T-helper 17 cell (primary cell): ENCODE measurements at regions not wholly inside any gene's neighbourhood (a gene's known extent, or its start where the extent isn't known, plus 50 kb on each side); places are given as distances from the start of the nearest gene placed in this dataset.

Experiments used
- ATAC-seq: fragments of 150-1000 bp; cut with Tn5 transposase; 2 replicates; pipeline ENCODE4 v1.10.0; 2021; ENCODE audit warnings: mild to moderate bottlenecking, moderate library complexity
- DNase-seq, 3 donors: peaks; one replicate each; pipeline versions ENCODE4 v3.0.0 to v3.0.0-alpha.2; 2020 to 2021
- H3K9me3 ChIP-seq: one replicate; pipeline ENCODE4 v1.7.0; 2013; ENCODE audit warnings: low read length, mild to moderate bottlenecking; ENCODE audit not compliant: control insufficient read depth, poor library complexity, severe bottlenecking
- H3K27ac Mint-ChIP-seq: one replicate; pipeline ENCODE4 v1.8.0; 2022; ENCODE audit warnings: mild to moderate bottlenecking, moderate library complexity, mixed read lengths
- H3K27me3 Mint-ChIP-seq: one replicate; pipeline ENCODE4 v1.8.0; 2022; ENCODE audit warnings: mixed read lengths
- H3K36me3 Mint-ChIP-seq: one replicate; pipeline ENCODE4 v1.8.0; 2022; ENCODE audit warnings: low read depth, mixed read lengths
- H3K4me1 Mint-ChIP-seq: one replicate; pipeline ENCODE4 v1.8.0; 2022; ENCODE audit warnings: mild to moderate bottlenecking, mixed read lengths
- H3K4me3 Mint-ChIP-seq: one replicate; pipeline ENCODE4 v1.8.0; 2022; ENCODE audit warnings: mild to moderate bottlenecking, moderate library complexity, mixed read lengths

- no peaks in the 10 kb centered on the region for H3K36me3 Mint-ChIP-seq
- no peak for DNase-seq
- no peak overlapping the region for H3K27ac Mint-ChIP-seq
- H3K27me3 Mint-ChIP-seq = peaks cover 4% of the 10 kb centered on the region
- H3K4me3 Mint-ChIP-seq = no peak overlapping the region
- no peaks in the 10 kb centered on the region for H3K9me3 ChIP-seq
- H3K4me1 Mint-ChIP-seq = no peaks in the 10 kb centered on the region
- no peak for ATAC-seq
Measured at GRCh38 chr1:209130886-209131285, 452.6 kb upstream of the CAMK1G start.

- no peaks in the 10 kb centered on the region for H3K4me1 Mint-ChIP-seq
- no peak overlapping the region for H3K4me3 Mint-ChIP-seq
- H3K27ac Mint-ChIP-seq = no peak overlapping the region
- H3K27me3 Mint-ChIP-seq = peaks cover 4% of the 10 kb centered on the region
- ATAC-seq = no peak
- H3K9me3 ChIP-seq = no peaks in the 10 kb centered on the region
- no peaks in the 10 kb centered on the region for H3K36me3 Mint-ChIP-seq
- DNase-seq = no peak
Measured at GRCh38 chr1:209132736-209133467, 450.6 kb upstream of the CAMK1G start.

- H3K36me3 Mint-ChIP-seq = no peaks in the 10 kb centered on the region
- no peak for ATAC-seq
- H3K4me3 Mint-ChIP-seq = no peak overlapping the region
- H3K27ac Mint-ChIP-seq = no peak overlapping the region
- H3K27me3 Mint-ChIP-seq = peaks cover 4% of the 10 kb centered on the region
- DNase-seq = no peak
- no peaks in the 10 kb centered on the region for H3K4me1 Mint-ChIP-seq
- no peaks in the 10 kb centered on the region for H3K9me3 ChIP-seq
Measured at GRCh38 chr1:209134001-209134400, 449.5 kb upstream of the CAMK1G start.

GRCh38 chr1:209143916-209144315, 439.6 kb upstream of the CAMK1G start:
- H3K4me3 Mint-ChIP-seq = no peak overlapping the region
- no peaks in the 10 kb centered on the region for H3K9me3 ChIP-seq
- H3K27ac Mint-ChIP-seq = no peak overlapping the region
- H3K36me3 Mint-ChIP-seq = no peaks in the 10 kb centered on the region
- no peaks in the 10 kb centered on the region for H3K27me3 Mint-ChIP-seq
- ATAC-seq (no peak), DNase-seq (no peak)
- H3K4me1 Mint-ChIP-seq = no peaks in the 10 kb centered on the region

- Mint-ChIP-seq H3K27me3 (peaks cover 4% of the 10 kb centered on the region), H3K4me1 (no peaks in the 10 kb centered on the region), H3K27ac (no peak overlapping the region), H3K36me3 (no peaks in the 10 kb centered on the region), H3K4me3 (no peak overlapping the region)
- DNase-seq (no peak), ATAC-seq (no peak)
- no peaks in the 10 kb centered on the region for H3K9me3 ChIP-seq
Measured at GRCh38 chr1:209150114-209150513, 433.4 kb upstream of the CAMK1G start.

- H3K4me1 Mint-ChIP-seq = peaks cover 2% of the 10 kb centered on the region
- no peaks in the 10 kb centered on the region for H3K36me3 Mint-ChIP-seq
- H3K27ac Mint-ChIP-seq = no peak overlapping the region
- DNase-seq = no peak
- no peaks in the 10 kb centered on the region for H3K9me3 ChIP-seq
- H3K27me3 Mint-ChIP-seq = peaks cover 4% of the 10 kb centered on the region
- no peak for ATAC-seq
- no peak overlapping the region for H3K4me3 Mint-ChIP-seq
Measured at GRCh38 chr1:209153411-209153810, 430.1 kb upstream of the CAMK1G start.

- H3K9me3 ChIP-seq = no peaks in the 10 kb centered on the region
- Mint-ChIP-seq H3K36me3 (no peaks in the 10 kb centered on the region), H3K4me1 (peaks cover 2% of the 10 kb centered on the region), H3K27ac (no peak overlapping the region), H3K27me3 (peaks cover 4% of the 10 kb centered on the region), H3K4me3 (no peak overlapping the region)
- no peak for DNase-seq
- no peak for ATAC-seq
Measured at GRCh38 chr1:209154912-209155311, 428.6 kb upstream of the CAMK1G start.

GRCh38 chr1:209155546-209155945, 428.0 kb upstream of the CAMK1G start:
- H3K4me3 Mint-ChIP-seq = no peak overlapping the region
- H3K27me3 Mint-ChIP-seq = peaks cover 4% of the 10 kb centered on the region
- H3K27ac Mint-ChIP-seq = no peak overlapping the region
- DNase-seq (no peak), ATAC-seq (no peak)
- H3K4me1 Mint-ChIP-seq = peaks cover 2% of the 10 kb centered on the region
- H3K36me3 Mint-ChIP-seq = no peaks in the 10 kb centered on the region
- no peaks in the 10 kb centered on the region for H3K9me3 ChIP-seq

GRCh38 chr1:209156991-209157390, 426.5 kb upstream of the CAMK1G start:
- ATAC-seq (no peak), DNase-seq (no peak)
- Mint-ChIP-seq H3K4me1 (peaks cover 2% of the 10 kb centered on the region), H3K27me3 (no peaks in the 10 kb centered on the region), H3K36me3 (no peaks in the 10 kb centered on the region), H3K27ac (no peak overlapping the region), H3K4me3 (no peak overlapping the region)
- no peaks in the 10 kb centered on the region for H3K9me3 ChIP-seq

- no peak for DNase-seq
- no peaks in the 10 kb centered on the region for H3K27me3 Mint-ChIP-seq
- no peaks in the 10 kb centered on the region for H3K9me3 ChIP-seq
- no peak overlapping the region for H3K27ac Mint-ChIP-seq
- H3K36me3 Mint-ChIP-seq = no peaks in the 10 kb centered on the region
- no peak overlapping the region for H3K4me3 Mint-ChIP-seq
- peaks cover 2% of the 10 kb centered on the region for H3K4me1 Mint-ChIP-seq
- ATAC-seq = no peak
Measured at GRCh38 chr1:209157546-209158249, 425.8 kb upstream of the CAMK1G start.

GRCh38 chr1:209158851-209159250, 424.7 kb upstream of the CAMK1G start:
- Mint-ChIP-seq H3K27me3 (no peaks in the 10 kb centered on the region), H3K4me1 (peaks cover 2% of the 10 kb centered on the region), H3K27ac (no peak overlapping the region), H3K4me3 (no peak overlapping the region), H3K36me3 (no peaks in the 10 kb centered on the region)
- H3K9me3 ChIP-seq = no peaks in the 10 kb centered on the region
- ATAC-seq (no peak), DNase-seq (no peak)

- Mint-ChIP-seq H3K4me1 (peaks cover 2% of the 10 kb centered on the region), H3K27me3 (no peaks in the 10 kb centered on the region), H3K36me3 (no peaks in the 10 kb centered on the region), H3K4me3 (no peak overlapping the region), H3K27ac (no peak overlapping the region)
- no peak for ATAC-seq
- H3K9me3 ChIP-seq = no peaks in the 10 kb centered on the region
- no peak for DNase-seq
Measured at GRCh38 chr1:209160230-209160629, 423.3 kb upstream of the CAMK1G start.

- Mint-ChIP-seq H3K4me1 (peaks cover 2% of the 10 kb centered on the region), H3K36me3 (no peaks in the 10 kb centered on the region), H3K4me3 (no peak overlapping the region), H3K27me3 (no peaks in the 10 kb centered on the region), H3K27ac (no peak overlapping the region)
- no peaks in the 10 kb centered on the region for H3K9me3 ChIP-seq
- ATAC-seq (no peak), DNase-seq (no peak)
Measured at GRCh38 chr1:209162651-209163050, 420.9 kb upstream of the CAMK1G start.

- DNase-seq (no peak), ATAC-seq (no peak)
- Mint-ChIP-seq H3K4me1 (no peaks in the 10 kb centered on the region), H3K27me3 (peaks cover 6% of the 10 kb centered on the region), H3K27ac (no peak overlapping the region), H3K4me3 (no peak overlapping the region), H3K36me3 (no peaks in the 10 kb centered on the region)
- H3K9me3 ChIP-seq = no peaks in the 10 kb centered on the region
Measured at GRCh38 chr1:209168204-209168603, 415.3 kb upstream of the CAMK1G start.
